ENCODE measurements at regions not wholly inside any gene's neighbourhood (a gene's known extent, or its start where the extent isn't known, plus 50 kb on each side); places are given as distances from the start of the nearest gene placed in this dataset.
"Not testable (repeated sequence)": the region's sequence is repeated elsewhere in the genome, so short reads cannot be mapped to it uniquely, and the experiment has no call there.

GRCh38 chr5:100013305-100013704 is 521.9 kb upstream of the FAM174A start:
- not testable (repeated sequence) for DNase-seq

- not testable (repeated sequence) for DNase-seq
Observed at GRCh38 chr5:100011160-100011559, 524.0 kb upstream of the FAM174A start.

- DNase-seq = no peak
Observed at GRCh38 chr5:100004969-100005368, 530.2 kb upstream of the FAM174A start.

DNA sequence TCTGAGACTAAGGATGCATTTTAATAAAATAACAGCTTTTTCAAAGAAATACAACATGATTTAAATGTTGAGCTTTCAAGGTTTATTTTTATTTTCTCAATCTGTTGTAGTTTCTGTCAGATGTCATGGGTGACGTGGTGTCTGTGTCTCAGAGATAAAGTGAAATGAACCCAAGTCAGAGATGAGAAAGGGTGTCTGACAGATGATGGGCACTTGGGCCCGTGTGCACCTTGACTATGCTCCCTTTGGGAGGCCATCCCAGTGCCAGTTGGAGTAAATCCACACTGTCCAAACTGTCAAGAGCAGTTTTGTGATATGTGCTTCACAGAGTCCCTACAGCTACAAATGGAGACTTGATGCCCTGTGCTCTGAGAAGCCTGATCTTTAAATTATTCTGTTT is 536.9 kb upstream of the FAM174A start:
- DNase-seq = no peak

- no peak for DNase-seq
Observed at GRCh38 chr5:99995407-99995806, 539.8 kb upstream of the FAM174A start.

GRCh38 chr5:99973779-99974178 is 561.4 kb upstream of the FAM174A start:
- no peak for DNase-seq

GRCh38 chr5:99955962-99956361 is 579.2 kb upstream of the FAM174A start:
- DNase-seq = no peak

DNA sequence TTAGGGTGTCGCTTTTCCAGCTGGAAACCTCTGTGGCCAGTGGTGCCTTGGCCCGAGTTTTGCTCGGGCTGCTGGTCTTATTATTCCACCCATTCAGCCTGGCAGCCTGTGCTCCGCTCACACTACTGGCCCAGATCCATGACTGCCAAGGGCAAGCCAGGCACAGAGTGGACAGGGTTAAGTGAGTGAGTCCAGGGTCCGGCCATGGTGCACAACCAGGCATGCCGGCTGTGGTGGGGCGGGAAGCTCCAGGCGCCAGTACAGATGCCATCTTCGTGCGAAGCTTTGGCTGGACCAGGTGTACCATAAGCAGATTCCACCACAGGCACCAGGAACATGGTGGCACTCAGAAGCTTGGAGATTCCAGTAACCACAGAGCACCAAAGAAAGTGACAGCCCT is 580.2 kb upstream of the FAM174A start:
- no peak for DNase-seq

DNA sequence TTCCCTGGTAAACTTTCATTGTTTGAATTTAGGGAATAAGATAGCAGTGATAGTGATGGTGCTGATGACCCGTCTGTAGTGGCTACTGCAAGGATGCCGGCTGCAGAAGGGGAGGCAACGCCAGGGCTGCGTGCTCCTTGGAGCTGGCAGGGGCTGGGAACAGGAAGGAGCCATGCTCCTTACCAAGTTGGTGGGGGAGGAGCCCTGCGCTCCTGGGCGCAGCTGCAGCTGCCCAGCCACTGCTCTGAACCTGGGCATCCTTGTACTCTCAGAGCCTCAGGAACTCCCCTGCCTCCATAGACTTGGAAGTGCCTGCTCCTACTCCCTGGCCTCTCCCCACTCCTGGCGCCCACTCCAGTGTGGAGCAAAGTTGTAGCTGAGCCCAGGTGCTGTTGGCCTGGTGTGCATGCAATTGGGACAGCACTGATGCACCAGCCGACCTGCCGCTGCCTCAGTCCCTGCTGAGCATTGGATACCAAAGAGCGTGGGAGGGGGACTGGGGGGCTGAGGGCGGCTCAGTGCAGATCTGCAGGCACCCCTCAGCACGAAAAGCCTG is 585.1 kb upstream of the FAM174A start:
- no peak for DNase-seq

DNA sequence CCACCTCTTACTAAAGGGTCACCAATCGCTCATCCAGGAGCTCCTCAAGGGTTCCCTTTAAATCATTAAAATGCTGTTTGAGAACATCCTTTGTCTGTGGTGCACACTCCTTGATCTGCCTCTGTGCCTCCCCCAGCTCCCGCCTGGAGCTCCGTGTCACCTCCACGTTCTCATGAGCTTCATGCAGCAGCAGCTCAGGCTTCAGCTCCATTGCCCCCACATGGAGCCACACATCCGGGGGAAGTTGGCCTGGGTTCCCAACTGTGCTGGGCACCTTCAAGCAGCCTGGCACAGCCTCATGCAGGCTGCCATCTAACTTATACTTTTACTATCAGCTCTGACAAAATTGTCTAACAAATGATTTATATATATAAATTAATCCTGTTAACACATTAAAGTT is 585.8 kb upstream of the FAM174A start:
- no peak for DNase-seq

DNA sequence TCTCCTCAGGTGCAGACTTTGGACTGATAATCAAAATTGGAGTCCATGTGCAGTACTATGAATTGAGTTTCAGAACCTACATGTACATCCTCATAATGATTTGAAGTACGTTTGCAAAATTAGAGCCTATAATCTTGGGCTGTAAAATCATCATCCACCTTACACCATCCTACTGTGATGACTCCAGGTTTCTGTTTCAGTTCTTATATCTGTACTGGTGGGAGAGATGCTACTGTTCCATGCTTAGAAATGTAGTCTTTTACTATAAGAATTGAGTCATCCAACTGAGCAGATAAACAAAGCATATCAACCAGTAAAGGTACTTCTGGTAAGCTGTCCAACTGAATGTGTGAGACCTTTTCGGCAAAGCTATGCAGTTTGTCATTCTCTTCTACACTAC is 586.3 kb upstream of the FAM174A start:
- no peak for DNase-seq

GRCh38 chr5:99945478-99946442 is 589.4 kb upstream of the FAM174A start:
- no peak for DNase-seq

DNA sequence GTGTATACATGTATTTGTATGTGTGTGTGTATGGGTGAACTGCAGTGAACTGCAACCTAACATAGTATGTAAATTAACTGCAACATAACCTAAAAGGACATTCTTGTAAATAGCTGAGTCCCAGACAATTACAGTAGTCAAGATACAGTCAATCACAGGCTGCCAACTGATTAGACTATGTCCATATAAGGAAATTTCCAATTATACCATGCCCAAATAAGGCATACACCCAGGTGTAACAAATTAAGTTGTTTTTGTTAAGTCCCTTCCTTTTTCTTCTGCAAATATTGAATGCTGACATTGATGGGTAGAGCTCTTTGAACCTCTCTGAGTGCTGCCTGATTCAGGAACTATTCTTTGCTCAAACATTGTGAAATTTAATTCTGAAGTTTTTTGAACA is 594.6 kb upstream of the FAM174A start:
- no peak for DNase-seq

DNA sequence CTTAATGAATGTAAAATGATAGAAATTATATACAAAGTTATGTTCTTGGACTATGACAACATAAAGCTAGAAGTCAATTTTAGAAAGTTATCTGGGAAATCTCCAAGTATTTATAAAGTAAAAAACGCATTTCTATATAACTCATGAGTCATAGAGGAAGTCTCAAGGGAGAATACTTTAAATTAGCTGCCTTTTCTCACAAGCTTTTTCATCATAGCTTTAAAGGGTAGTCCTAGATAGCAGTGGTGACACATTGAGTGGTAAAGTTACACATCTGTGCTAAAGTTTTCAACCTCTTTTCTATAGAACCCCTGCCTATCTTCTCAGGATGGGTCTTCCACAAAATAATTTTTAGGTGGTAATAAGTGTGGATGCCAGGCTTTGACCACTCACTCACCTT is 598.3 kb upstream of the FAM174A start:
- DNase-seq = no peak

DNA sequence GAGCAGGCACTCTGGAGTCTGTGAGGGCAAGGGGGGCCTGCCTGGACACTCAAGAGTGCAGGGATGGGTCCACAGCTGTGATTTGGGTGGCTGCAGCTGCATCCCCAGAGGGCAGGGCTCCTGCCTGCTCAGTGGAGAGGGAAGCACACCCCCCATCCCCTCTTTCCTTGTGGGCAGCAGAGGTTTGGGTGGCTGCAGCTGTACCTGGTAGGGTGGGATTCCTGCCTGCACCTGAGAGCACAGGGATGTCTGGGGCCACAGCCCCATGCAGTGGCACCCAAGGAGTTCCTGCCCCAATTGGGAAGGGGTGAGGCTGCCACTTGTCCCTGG is 605.4 kb upstream of the FAM174A start:
- DNase-seq = no peak

DNA sequence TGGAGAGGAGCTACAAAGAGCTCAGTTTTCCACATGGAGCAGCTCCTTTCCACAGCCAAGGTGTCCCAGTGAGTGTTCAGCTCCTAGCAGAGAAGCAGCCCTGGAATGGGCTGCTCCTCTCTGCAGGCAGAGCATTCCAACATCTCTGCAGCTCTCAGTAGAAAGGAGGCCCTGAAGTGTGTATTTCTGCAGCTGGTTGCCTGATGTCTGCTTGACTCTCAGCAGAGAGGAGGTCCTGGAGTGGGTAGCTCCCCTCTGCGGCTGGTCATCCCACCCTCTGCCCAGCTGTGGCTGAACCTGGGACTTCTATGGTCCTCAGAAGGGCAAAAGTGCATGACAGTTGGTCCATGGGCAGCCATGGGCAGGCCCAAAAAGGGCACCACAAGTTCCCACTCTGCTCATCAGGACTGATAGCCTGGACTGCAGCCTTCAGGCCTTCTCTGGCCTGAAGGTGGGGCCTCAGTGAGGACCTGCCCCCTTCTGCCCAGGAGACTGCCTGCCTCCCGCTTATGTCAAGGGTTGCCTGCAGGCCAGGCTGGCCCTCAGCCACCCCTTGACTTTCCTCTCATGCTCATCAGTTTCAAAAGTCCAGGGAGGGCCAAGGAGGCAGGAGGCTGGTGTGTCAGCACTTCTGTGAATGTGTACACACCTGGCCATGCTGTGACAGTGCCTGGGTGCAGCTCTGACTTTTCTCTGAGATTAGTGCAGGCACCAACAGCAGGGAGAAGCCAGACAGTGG is 605.9 kb upstream of the FAM174A start:
- DNase-seq = no peak

GRCh38 chr5:99928490-99928889 is 606.7 kb upstream of the FAM174A start:
- DNase-seq = no peak

DNA sequence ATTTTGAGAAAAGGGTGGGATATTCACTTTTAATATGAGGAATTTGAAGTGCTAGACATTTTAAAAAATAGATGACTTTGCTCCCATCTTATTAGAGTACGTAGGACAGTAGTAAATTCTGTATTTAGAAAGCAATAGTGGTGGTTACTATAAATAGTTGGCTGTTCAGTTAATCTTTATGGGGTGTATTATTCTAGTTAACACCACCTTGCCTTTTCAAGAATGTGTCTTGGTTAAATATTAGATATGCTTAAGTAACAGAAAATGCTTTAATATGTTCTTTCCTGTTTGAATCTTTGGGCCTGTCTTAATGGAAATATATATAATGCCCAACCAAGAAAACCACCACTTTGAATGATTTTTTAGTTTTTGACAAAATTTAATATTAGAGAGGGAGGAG is 608.7 kb upstream of the FAM174A start:
- no peak for DNase-seq

- DNase-seq = no peak
Observed at GRCh38 chr5:99922386-99922785, 612.8 kb upstream of the FAM174A start.

DNA sequence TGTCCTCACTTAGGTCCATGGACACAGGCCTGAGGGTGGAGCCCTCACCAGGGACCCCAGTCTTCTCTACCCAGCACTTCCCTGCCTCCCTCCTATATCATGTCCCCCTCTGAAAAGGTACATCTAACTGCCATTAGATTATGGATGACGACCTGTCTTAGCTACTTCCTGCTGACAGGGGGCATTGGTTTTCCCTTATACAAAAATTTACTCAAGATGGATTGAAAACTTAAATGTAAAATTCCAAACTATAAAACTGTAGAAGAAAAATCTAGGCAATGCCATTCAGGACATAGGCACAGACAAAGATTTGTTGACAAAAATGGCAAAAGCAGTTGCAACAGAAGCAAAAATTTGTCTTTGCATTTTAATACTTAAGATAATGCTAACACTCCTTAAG is 623.2 kb upstream of the FAM174A start:
- DNase-seq = no peak

GRCh38 chr5:99906776-99907175 is 628.4 kb upstream of the FAM174A start:
- DNase-seq = no peak

GRCh38 chr5:99901972-99902371 is 633.2 kb upstream of the FAM174A start:
- no peak for DNase-seq

GRCh38 chr5:99900302-99900852 is 634.8 kb upstream of the FAM174A start:
- DNase-seq = no peak
